HuH-7 (cell line): ENCODE measurements at regions not wholly inside any gene's neighbourhood (a gene's known extent, or its start where the extent isn't known, plus 50 kb on each side); places are given as distances from the start of the nearest gene placed in this dataset.
"Not testable (repeated sequence)": the region's sequence is repeated elsewhere in the genome, so short reads cannot be mapped to it uniquely, and the experiment has no call there.

ENCODE experiments used
- DNase-seq: peaks from one replicate; pipeline ENCODE4 v3.0.0; 2011; ENCODE audit warnings: low spot score

- not testable (repeated sequence) for DNase-seq
Measured at GRCh38 chr12:102666176-102666575, 185.8 kb upstream of the IGF1 start.

GRCh38 chr12:102659200-102659911, 179.0 kb upstream of the IGF1 start:
- DNase-seq, result no peak

DNA sequence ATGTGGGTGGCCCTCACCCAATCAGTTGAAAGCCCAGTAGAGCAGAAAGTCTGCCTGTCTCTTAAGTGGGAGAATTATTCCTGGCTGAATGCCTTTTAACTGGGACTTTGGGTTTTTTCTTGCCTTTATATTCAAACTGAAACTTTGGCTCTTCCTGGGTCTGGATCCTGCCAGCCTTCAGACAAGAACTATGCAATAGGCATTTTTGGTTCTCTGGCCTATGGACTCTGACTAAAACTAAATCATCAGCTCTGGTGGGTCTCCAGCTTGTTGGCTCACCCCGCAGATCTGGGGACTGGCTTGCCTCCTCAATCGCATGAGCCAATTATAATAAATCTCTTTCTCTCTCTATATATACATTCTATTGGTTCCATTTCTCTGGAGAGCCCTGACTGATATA, 173.0 kb upstream of the IGF1 start:
- DNase-seq, result no peak

DNA sequence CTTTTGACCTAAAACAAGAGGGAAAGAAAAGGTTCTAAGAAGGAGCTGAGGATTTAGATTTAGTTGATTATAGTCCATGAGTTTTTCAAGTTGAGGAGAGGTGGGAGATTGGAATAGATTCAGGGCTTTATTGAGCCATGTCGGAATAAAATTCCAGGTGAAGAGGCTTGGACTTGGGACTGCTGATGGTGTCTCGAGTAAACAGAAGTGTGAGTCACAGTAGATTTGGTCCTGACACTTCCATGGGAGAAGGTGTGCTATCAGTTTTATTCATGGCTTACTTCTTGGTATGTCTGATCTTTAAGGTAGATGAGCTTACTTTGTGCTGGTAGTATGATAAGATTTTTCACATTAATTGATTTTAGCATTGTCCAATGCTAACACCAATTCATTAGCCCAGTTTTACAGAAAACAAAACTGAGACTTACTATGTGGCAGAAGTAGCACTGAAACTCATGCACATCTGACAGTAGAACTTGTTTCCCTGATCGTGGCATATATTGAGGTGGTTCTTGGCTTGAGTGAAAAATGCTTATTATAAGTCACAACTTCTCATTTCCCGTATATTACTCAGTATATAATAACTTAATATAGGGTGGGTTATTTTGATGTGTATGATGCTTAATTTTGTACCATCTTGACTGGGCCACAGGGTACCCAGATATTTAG, 172.4 kb upstream of the IGF1 start:
- no peak for DNase-seq

DNA sequence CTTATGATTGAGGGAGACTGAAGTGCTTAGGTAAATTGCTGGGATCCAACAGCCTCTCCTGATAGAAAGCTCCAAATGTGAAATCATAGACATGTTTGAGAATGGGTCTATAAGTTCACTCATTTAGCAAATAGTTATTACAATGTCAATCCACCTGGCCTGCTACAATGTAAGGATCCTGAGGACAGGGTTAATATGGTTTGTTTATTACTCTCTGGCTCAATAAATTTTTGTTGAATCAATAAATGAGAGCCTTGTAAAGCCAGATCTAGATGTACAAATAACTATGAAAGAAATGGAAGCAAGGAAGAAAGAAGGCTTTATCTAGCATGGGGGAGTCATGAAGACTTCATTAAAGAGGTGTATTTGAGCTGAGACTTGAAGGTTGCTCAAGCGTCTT, 165.6 kb upstream of the IGF1 start:
- no peak for DNase-seq

DNA sequence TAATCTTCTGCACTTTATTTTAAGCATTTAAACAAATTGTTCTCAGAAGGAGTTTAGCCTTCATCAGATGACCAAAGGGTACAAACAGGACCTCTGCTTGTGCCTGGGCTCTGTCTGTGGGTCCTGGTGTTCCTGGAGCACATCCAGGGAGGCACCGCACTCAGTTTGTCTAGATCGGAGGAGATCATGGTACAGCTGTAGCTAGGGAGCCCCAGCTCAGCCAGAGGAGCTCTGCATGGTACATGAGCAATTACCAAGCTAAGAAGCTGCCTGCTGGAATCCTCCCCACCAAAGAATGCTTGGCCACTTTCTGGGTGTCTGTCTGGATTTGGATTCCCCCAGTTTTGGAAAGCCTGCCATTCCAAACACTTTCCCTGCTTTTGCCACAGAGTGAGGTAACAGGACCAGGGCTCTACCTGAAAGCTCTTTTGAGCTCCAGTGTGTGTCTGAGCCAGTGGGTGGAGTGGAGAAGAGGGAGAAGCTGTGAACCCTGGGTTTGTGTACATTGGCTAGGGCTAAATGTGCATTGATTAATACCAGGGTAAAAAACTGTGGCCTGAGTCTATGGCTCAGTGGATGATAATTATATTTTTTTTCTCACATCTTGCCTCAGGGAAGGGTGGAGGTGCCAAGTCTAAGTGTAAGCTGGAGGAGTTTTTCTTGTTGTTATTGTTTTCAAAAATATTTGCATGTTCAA, 163.7 kb upstream of the IGF1 start:
- DNase-seq, result no peak

DNA sequence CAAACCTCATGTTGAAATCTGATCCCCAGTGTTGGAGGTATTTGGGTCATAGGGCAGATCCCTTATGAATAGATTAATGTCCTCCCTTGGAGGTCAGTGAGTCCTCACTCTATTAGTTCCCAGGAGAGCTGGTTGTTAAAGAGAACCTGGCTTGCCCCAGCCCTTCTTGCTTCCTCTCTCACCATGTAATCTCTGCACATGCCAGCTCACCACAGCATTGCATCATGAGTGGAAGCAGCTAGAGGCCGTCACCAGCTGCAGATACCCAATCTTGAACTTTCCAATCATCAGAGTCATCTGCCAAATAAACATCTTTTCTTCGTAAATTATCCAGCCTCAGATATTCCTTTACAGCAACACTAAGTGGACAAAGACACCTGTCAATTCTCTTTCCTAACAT, 161.8 kb upstream of the IGF1 start:
- no peak for DNase-seq

- DNase-seq, result not testable (repeated sequence)
Measured at GRCh38 chr12:102640658-102641057, 160.3 kb upstream of the IGF1 start.

DNA sequence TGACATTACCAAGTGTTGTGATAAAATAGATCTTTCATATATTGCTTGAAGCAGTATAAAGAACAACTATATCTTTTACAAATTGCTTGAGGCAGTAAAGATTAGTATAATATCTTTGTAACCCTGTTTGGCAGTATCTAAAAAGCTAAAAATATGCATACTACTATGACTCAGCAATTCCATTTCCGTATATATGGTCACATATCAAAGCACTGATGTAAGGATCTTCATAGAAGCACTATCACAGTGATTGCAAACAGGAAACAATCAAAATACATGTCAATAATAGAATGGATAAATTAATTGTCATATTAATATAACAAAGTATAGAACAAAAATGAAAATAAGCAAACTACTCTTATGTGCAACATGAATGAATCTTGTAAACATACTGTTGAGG, 158.4 kb upstream of the IGF1 start:
- no peak for DNase-seq

- DNase-seq, result no peak
Measured at GRCh38 chr12:102633981-102634605, 153.7 kb upstream of the IGF1 start.

DNA sequence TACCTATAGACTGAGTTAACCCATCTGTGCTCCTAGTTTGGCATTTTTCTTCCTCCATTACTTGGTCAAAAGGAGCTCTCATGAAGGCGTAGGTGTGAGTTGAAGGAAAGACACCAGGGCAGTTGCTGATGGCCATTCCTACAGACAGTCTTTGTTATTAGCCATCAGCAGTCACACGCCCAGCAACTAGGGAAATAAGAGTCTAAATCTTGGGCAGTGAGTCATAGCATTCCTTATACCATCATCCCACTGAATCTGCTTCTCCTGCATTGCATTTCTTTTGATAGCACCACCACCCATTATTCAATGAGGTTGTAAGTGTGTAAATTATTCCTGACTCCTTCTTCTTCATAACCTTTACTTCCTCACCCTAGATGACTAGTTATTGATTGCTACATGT, 150.9 kb upstream of the IGF1 start:
- DNase-seq, result no peak

GRCh38 chr12:102629262-102629888, 149.0 kb upstream of the IGF1 start:
- DNase-seq, result no peak

- DNase-seq, result no peak
Measured at GRCh38 chr12:102625819-102626218, 145.5 kb upstream of the IGF1 start.

DNA sequence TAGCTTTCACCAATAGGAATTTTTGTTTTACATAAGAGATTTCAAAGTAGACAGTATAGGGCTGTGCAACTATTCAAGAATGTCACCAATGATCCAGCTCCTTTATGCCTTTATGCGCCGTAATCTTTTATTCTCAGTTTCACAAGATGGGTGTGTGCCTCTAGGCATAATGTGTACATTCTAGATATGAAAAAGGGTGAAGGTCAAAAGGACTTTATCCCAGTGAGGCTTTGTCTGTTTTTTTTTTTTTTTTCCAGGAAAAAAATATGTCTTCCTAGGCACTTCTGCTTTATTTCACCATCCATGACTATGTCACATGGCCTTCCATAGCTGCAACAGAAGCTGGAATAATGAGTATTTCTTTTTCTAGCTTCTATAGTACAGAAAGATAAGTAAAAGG, 142.3 kb upstream of the IGF1 start:
- no peak for DNase-seq

DNA sequence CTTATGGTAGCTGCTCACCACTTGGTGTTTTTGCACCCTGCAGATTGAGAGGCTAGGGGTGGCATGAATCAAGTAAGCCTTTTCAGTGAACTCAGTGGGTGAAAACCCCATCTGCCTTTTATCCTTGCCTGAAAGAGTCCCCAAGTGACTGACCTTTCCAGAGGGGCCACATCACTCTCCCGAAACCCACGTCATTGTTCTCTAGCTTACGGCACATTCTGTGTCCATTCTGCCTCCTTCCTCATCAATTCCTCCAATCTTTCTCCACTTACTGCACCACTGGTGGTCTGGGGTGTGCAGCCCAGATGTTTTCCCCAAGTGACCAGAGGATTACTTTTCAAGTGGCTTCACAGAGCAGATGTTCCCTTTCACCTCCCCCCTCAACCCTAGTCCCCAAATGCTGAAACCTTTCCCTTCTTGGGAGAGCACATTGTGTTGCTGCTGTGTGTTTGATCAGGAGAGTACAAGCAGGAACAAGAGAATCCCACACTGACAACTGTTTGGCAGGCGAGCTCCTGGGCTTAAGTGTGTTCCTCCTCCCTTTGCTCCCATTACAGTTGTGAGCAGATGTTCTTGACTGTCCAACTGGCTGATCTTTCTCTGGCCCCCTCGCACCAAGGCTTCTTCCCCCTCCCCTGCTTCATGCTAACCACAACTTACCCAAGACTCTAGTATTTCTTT, 138.0 kb upstream of the IGF1 start:
- no peak for DNase-seq

DNA sequence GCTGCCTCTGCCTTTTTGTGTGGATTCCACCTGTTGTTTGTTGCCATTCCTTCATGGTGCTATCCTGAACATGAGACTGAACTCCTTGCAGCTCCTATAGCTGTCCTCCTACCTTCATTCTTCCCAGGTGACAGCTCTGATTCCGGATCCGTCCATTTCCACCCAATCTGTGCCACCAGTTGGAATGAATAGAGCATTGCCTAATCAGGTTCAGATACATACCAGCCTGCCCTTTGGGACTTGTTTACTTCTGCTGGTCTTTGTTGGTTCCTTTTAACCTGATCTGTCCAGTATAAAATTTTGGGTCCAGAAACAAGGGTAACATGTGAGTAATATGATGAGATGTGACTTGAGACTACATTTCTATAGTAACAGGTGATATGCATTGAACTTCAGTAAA, 136.3 kb upstream of the IGF1 start:
- DNase-seq, result no peak

GRCh38 chr12:102611995-102612394, 131.6 kb upstream of the IGF1 start:
- no peak for DNase-seq

DNA sequence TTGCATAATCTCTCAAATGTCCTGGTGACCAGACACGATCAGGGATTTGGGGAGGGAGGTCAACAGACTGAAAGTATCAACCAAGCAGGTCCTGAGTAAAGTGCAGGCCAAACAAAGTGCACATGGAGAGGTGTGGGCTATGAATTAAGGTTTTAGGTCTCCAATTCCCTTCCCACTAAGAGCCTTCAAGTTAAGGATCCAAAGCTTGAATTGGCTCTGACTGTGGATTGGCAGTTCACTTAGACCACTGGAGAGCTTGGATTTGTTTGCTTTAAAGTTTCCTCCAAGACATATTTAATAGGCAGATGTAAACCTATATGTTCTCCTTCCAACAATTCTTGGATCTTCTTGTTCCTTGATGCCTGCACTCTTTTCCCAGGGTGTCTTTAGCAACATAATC, 129.6 kb upstream of the IGF1 start:
- DNase-seq, result no peak

- no peak for DNase-seq
Measured at GRCh38 chr12:102603021-102603420, 122.7 kb upstream of the IGF1 start.

- DNase-seq, result no peak
Measured at GRCh38 chr12:102602521-102602920, 122.2 kb upstream of the IGF1 start.

DNA sequence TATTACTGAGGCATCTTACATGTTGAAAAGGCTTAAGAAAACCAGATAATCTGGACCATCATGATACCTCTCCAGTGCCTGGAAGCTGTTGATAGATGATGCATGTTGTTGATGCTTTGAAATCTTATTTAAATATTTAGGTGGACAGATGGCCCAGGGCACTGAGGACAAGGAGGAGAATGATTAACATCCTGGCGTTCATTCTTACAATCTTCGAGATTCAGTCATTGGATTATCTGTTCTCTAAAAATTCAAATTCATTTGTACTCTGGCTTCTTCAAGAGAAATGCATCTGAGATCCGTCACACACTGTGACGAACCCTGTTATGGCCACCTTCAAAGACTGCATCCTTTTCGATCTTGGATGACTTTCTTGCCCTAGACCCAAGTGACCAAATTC, 121.3 kb upstream of the IGF1 start:
- no peak for DNase-seq

GRCh38 chr12:102596687-102597086, 116.3 kb upstream of the IGF1 start:
- no peak for DNase-seq
